ENCODE measurements at regions not wholly inside any gene's neighbourhood (a gene's known extent, or its start where the extent isn't known, plus 50 kb on each side); places are given as distances from the start of the nearest gene placed in this dataset.

- intact Hi-C loops (cut with DNase I): no loop called here
Observed at GRCh38 chr2:160898581-160899307, 261.5 kb upstream of the TANK start.

GRCh38 chr2:160901613-160902012 lies 258.6 kb upstream of the TANK start:
- intact Hi-C loops (cut with DNase I): no loop called here
- DNase-seq: no peak

More at GRCh38 chr2:160898581-160899307, 261.5 kb upstream of the TANK start:
- no peak for DNase-seq

GRCh38 chr2:160905862-160906261 lies 254.4 kb upstream of the TANK start:
- DNase-seq: no peak
- intact Hi-C loops (cut with DNase I): no loop called here

GRCh38 chr2:160906878-160907277 lies 253.3 kb upstream of the TANK start:
- intact Hi-C loops (cut with DNase I): no loop called here
- no peak for DNase-seq

- no peak for DNase-seq
- intact Hi-C loops (cut with DNase I): no loop called here
Observed at GRCh38 chr2:160907738-160908137, 252.5 kb upstream of the TANK start.

GRCh38 chr2:160908157-160908556 lies 252.1 kb upstream of the TANK start:
- intact Hi-C loops (cut with DNase I): no loop called here

GRCh38 chr2:160909781-160910242 lies 250.4 kb upstream of the TANK start:
- intact Hi-C loops (cut with DNase I): no loop called here
- no peak for DNase-seq

More at GRCh38 chr2:160908157-160908556, 252.1 kb upstream of the TANK start:
- DNase-seq: no peak

- intact Hi-C loops (cut with DNase I): no loop called here
- no peak for DNase-seq
Observed at GRCh38 chr2:160910681-160911080, 249.5 kb upstream of the TANK start.

GRCh38 chr2:160911258-160911657 lies 249.0 kb upstream of the TANK start:
- intact Hi-C loops (cut with DNase I): no loop called here
- no peak for DNase-seq

- intact Hi-C loops (cut with DNase I): no loop called here
- DNase-seq: no peak
Observed at GRCh38 chr2:160912276-160912675, 248.0 kb upstream of the TANK start.

GRCh38 chr2:160913323-160913722 lies 246.9 kb upstream of the TANK start:
- intact Hi-C loops (cut with DNase I): no loop called here
- DNase-seq: no peak

GRCh38 chr2:160914217-160914616 lies 246.0 kb upstream of the TANK start:
- no peak for DNase-seq

GRCh38 chr2:160916300-160916699 lies 243.9 kb upstream of the TANK start:
- intact Hi-C loops (cut with DNase I): no loop called here
- no peak for DNase-seq

More at GRCh38 chr2:160914217-160914616, 246.0 kb upstream of the TANK start:
- intact Hi-C loops (cut with DNase I): no loop called here

GRCh38 chr2:160917850-160918249 lies 242.4 kb upstream of the TANK start:
- DNase-seq: no peak
- intact Hi-C loops (cut with DNase I): no loop called here

GRCh38 chr2:160918258-160918657 lies 242.0 kb upstream of the TANK start:
- no peak for DNase-seq
- intact Hi-C loops (cut with DNase I): no loop called here

- DNase-seq: peak in 5 of 10 donors; percentile 25 to 81 (median 34)
- intact Hi-C loops (cut with DNase I): no loop called here
Observed at GRCh38 chr2:160918906-160919503, 241.2 kb upstream of the TANK start.

- intact Hi-C loops (cut with DNase I): no loop called here
- no peak for DNase-seq
Observed at GRCh38 chr2:160920061-160920460, 240.2 kb upstream of the TANK start.

GRCh38 chr2:160920791-160921303 lies 239.4 kb upstream of the TANK start:
- intact Hi-C loops (cut with DNase I): no loop called here
- DNase-seq: peak in 1 of 10 donors; percentile 39

- no peak for DNase-seq
- intact Hi-C loops (cut with DNase I): no loop called here
Observed at GRCh38 chr2:160921386-160921964, 238.8 kb upstream of the TANK start.

- intact Hi-C loops (cut with DNase I): no loop called here
- no peak for DNase-seq
Observed at GRCh38 chr2:160924936-160925353, 235.3 kb upstream of the TANK start.

GRCh38 chr2:160925956-160926355 lies 234.3 kb upstream of the TANK start:
- DNase-seq: no peak
- intact Hi-C loops (cut with DNase I): no loop called here

Data from posterior cingulate gyrus (tissue), 11 donors.